SK-N-MC (cell line): ENCODE measurements at regions not wholly inside any gene's neighbourhood (a gene's known extent, or its start where the extent isn't known, plus 50 kb on each side); places are given as distances from the start of the nearest gene placed in this dataset.

Source experiments
- EZH2 ChIP-seq: fragments of 200-600 bp; sonication (generic); IDR thresholded peaks from one replicate; pipeline ENCODE4 v1.6.1; 2017; ENCODE audit warnings: antibody characterized with exemption
- POLR2AphosphoS5 ChIP-seq: IDR thresholded peaks from 2 replicates; pipeline ENCODE4 v1.6.1; 2012; ENCODE audit warnings: mild to moderate bottlenecking, low read depth, low read length, borderline replicate concordance

- TF ChIP-seq EZH2: no peak
- no peak for TF ChIP-seq POLR2AphosphoS5
Measured at GRCh38 chr17:77353684-77354419, 213.1 kb downstream of the SEC14L1 start.
